T-helper 1 cell treated with Interleukin-12 subunit alpha and Interleukin-12 subunit beta and Interleukin-4 antibody, amounts not matched to agents 30 μg/mL and 1 μg/mL, for 36 hours (primary cell): ENCODE measurements at regions not wholly inside any gene's neighbourhood (a gene's known extent, or its start where the extent isn't known, plus 50 kb on each side); places are given as distances from the start of the nearest gene placed in this dataset.
"Not testable (repeated sequence)": the region's sequence is repeated elsewhere in the genome, so short reads cannot be mapped to it uniquely, and the experiment has no call there.

ENCODE experiments used
- H3K27ac Mint-ChIP-seq: one replicate; pipeline ENCODE4 v1.8.0; 2021; ENCODE audit warnings: mild to moderate bottlenecking, mixed read lengths
- H3K27me3 Mint-ChIP-seq: one replicate; pipeline ENCODE4 v1.8.0; 2021; ENCODE audit warnings: low read depth, mixed read lengths
- H3K36me3 Mint-ChIP-seq: one replicate; pipeline ENCODE4 v1.8.0; 2021; ENCODE audit warnings: low read depth, mixed read lengths
- H3K4me1 Mint-ChIP-seq: one replicate; pipeline ENCODE4 v1.8.0; 2021; ENCODE audit warnings: low read depth, mixed read lengths
- H3K4me3 Mint-ChIP-seq: one replicate; pipeline ENCODE4 v1.8.0; 2021; ENCODE audit warnings: mild to moderate bottlenecking, moderate library complexity, mixed read lengths
- H3K9me3 Mint-ChIP-seq: one replicate; pipeline ENCODE4 v1.8.0; 2021; ENCODE audit warnings: mixed read lengths

- H3K9me3 Mint-ChIP-seq: no peaks in the 10 kb centered on the region
- no peaks in the 10 kb centered on the region for H3K27me3 Mint-ChIP-seq
- H3K27ac Mint-ChIP-seq: no peak overlapping the region
- H3K4me3 Mint-ChIP-seq: no peak overlapping the region
- no peaks in the 10 kb centered on the region for H3K4me1 Mint-ChIP-seq
- H3K36me3 Mint-ChIP-seq: no peaks in the 10 kb centered on the region
Observed at GRCh38 chr5:171706736-171707441, 78.7 kb upstream of the SMIM23 start.

- Mint-ChIP-seq H3K4me1 (no peaks in the 10 kb centered on the region), H3K27me3 (no peaks in the 10 kb centered on the region), H3K36me3 (no peaks in the 10 kb centered on the region), H3K9me3 (no peaks in the 10 kb centered on the region), H3K4me3 (no peak overlapping the region), H3K27ac (no peak overlapping the region)
Observed at GRCh38 chr5:171707442-171707792, 78.2 kb upstream of the SMIM23 start.

GRCh38 chr5:171709930-171710329 is 75.7 kb upstream of the SMIM23 start:
- no peaks in the 10 kb centered on the region for H3K36me3 Mint-ChIP-seq
- no peaks in the 10 kb centered on the region for H3K9me3 Mint-ChIP-seq
- no peaks in the 10 kb centered on the region for H3K4me1 Mint-ChIP-seq
- H3K27ac Mint-ChIP-seq: no peak overlapping the region
- H3K4me3 Mint-ChIP-seq: no peak overlapping the region
- no peaks in the 10 kb centered on the region for H3K27me3 Mint-ChIP-seq

- H3K27ac Mint-ChIP-seq: no peak overlapping the region
- no peaks in the 10 kb centered on the region for H3K36me3 Mint-ChIP-seq
- H3K9me3 Mint-ChIP-seq: no peaks in the 10 kb centered on the region
- H3K4me1 Mint-ChIP-seq: no peaks in the 10 kb centered on the region
- no peak overlapping the region for H3K4me3 Mint-ChIP-seq
- no peaks in the 10 kb centered on the region for H3K27me3 Mint-ChIP-seq
Observed at GRCh38 chr5:171710451-171711024, 75.1 kb upstream of the SMIM23 start.

- H3K9me3 Mint-ChIP-seq: no peaks in the 10 kb centered on the region
- H3K36me3 Mint-ChIP-seq: no peaks in the 10 kb centered on the region
- H3K27me3 Mint-ChIP-seq: no peaks in the 10 kb centered on the region
- H3K4me3 Mint-ChIP-seq: no peak overlapping the region
- H3K27ac Mint-ChIP-seq: no peak overlapping the region
- no peaks in the 10 kb centered on the region for H3K4me1 Mint-ChIP-seq
Observed at GRCh38 chr5:171711571-171711970, 74.0 kb upstream of the SMIM23 start.

- no peaks in the 10 kb centered on the region for H3K9me3 Mint-ChIP-seq
- no peaks in the 10 kb centered on the region for H3K36me3 Mint-ChIP-seq
- H3K4me1 Mint-ChIP-seq: no peaks in the 10 kb centered on the region
- H3K27ac Mint-ChIP-seq: no peak overlapping the region
- no peak overlapping the region for H3K4me3 Mint-ChIP-seq
- peaks cover 5% of the 10 kb centered on the region for H3K27me3 Mint-ChIP-seq
Observed at GRCh38 chr5:171712616-171713015, 73.0 kb upstream of the SMIM23 start.

GRCh38 chr5:171713152-171713551 is 72.5 kb upstream of the SMIM23 start:
- Mint-ChIP-seq H3K4me1 (no peaks in the 10 kb centered on the region), H3K27ac (no peak overlapping the region), H3K27me3 (peaks cover 8% of the 10 kb centered on the region), H3K4me3 (no peak overlapping the region), H3K9me3 (no peaks in the 10 kb centered on the region), H3K36me3 (no peaks in the 10 kb centered on the region)

- Mint-ChIP-seq H3K4me1 (no peaks in the 10 kb centered on the region), H3K27me3 (peaks cover 8% of the 10 kb centered on the region), H3K36me3 (no peaks in the 10 kb centered on the region), H3K4me3 (no peak overlapping the region), H3K9me3 (no peaks in the 10 kb centered on the region), H3K27ac (no peak overlapping the region)
Observed at GRCh38 chr5:171714261-171714660, 71.4 kb upstream of the SMIM23 start.

GRCh38 chr5:171714851-171715250 is 70.8 kb upstream of the SMIM23 start:
- no peak overlapping the region for H3K27ac Mint-ChIP-seq
- peaks cover 8% of the 10 kb centered on the region for H3K27me3 Mint-ChIP-seq
- no peaks in the 10 kb centered on the region for H3K36me3 Mint-ChIP-seq
- no peaks in the 10 kb centered on the region for H3K9me3 Mint-ChIP-seq
- H3K4me1 Mint-ChIP-seq: no peaks in the 10 kb centered on the region
- no peak overlapping the region for H3K4me3 Mint-ChIP-seq

GRCh38 chr5:171715551-171715950 is 70.1 kb upstream of the SMIM23 start:
- no peak overlapping the region for H3K27ac Mint-ChIP-seq
- peaks cover 8% of the 10 kb centered on the region for H3K27me3 Mint-ChIP-seq
- H3K4me1 Mint-ChIP-seq: no peaks in the 10 kb centered on the region
- H3K9me3 Mint-ChIP-seq: no peaks in the 10 kb centered on the region
- no peak overlapping the region for H3K4me3 Mint-ChIP-seq
- H3K36me3 Mint-ChIP-seq: no peaks in the 10 kb centered on the region

GRCh38 chr5:171720086-171720485 is 65.5 kb upstream of the SMIM23 start:
- Mint-ChIP-seq H3K4me3 (no peak overlapping the region), H3K4me1 (no peaks in the 10 kb centered on the region), H3K27ac (no peak overlapping the region), H3K36me3 (no peaks in the 10 kb centered on the region), H3K9me3 (no peaks in the 10 kb centered on the region), H3K27me3 (peaks cover 8% of the 10 kb centered on the region)

- Mint-ChIP-seq H3K36me3 (no peaks in the 10 kb centered on the region), H3K9me3 (peaks cover 6% of the 10 kb centered on the region), H3K4me1 (no peaks in the 10 kb centered on the region), H3K27me3 (peaks cover 8% of the 10 kb centered on the region), H3K27ac (no peak overlapping the region), H3K4me3 (no peak overlapping the region)
Observed at GRCh38 chr5:171721464-171721863, 64.2 kb upstream of the SMIM23 start.

- H3K9me3 Mint-ChIP-seq: peaks cover 8% of the 10 kb centered on the region
- peaks cover 7% of the 10 kb centered on the region for H3K27me3 Mint-ChIP-seq
- H3K4me3 Mint-ChIP-seq: no peak overlapping the region
- no peaks in the 10 kb centered on the region for H3K4me1 Mint-ChIP-seq
- H3K27ac Mint-ChIP-seq: no peak overlapping the region
- H3K36me3 Mint-ChIP-seq: no peaks in the 10 kb centered on the region
Observed at GRCh38 chr5:171724468-171725204, 61.0 kb upstream of the SMIM23 start.

GRCh38 chr5:171725205-171725601 is 60.4 kb upstream of the SMIM23 start:
- H3K27me3 Mint-ChIP-seq: peaks cover 7% of the 10 kb centered on the region
- H3K27ac Mint-ChIP-seq: no peak overlapping the region
- H3K9me3 Mint-ChIP-seq: peaks cover 8% of the 10 kb centered on the region
- H3K36me3 Mint-ChIP-seq: no peaks in the 10 kb centered on the region
- no peak overlapping the region for H3K4me3 Mint-ChIP-seq
- H3K4me1 Mint-ChIP-seq: no peaks in the 10 kb centered on the region

GRCh38 chr5:171726819-171727218 is 58.8 kb upstream of the SMIM23 start:
- H3K27ac Mint-ChIP-seq, H3K36me3 Mint-ChIP-seq, H3K4me3 Mint-ChIP-seq, H3K9me3 Mint-ChIP-seq, H3K27me3 Mint-ChIP-seq, H3K4me1 Mint-ChIP-seq: not testable (repeated sequence)
